K562 (cell line): ENCODE measurements at regions not wholly inside any gene's neighbourhood (a gene's known extent, or its start where the extent isn't known, plus 50 kb on each side); places are given as distances from the start of the nearest gene placed in this dataset.
A peak's percentile ranks its signal among the peaks of the same experiment; 100 is the strongest.

Experiments
- ATAC-seq: fragments of 200-7000 bp; cut with Tn5 transposase; 3 replicates; pipeline ENCODE4 v1.9.1; 2020; ENCODE audit warnings: moderate library complexity
- BruUV-seq: library from RNA; stranded (reverse); fragments of 400-500 nt; replicated peaks from 2 replicates; lab custom pipeline; 2021; lab: Mats Ljungman, UMichigan
- CTCF ChIA-PET: fragments of 300-600 bp; formaldehyde crosslinking; extraction: SDS; loops from one replicate; lab custom pipeline; 2021; ENCODE audit warnings: low intra/inter-chr PET ratio; lab: Yijun Ruan, JAX
- POLR2A ChIA-PET: fragments of 300-600, 350-650 bp; sonication (Branson Sonifier 250); formaldehyde crosslinking; extraction: SDS; loops from one replicate; lab custom pipeline; 2021; ENCODE audit warnings: antibody characterized with exemption, inconsistent platforms; lab: Yijun Ruan, JAX
- DNase-seq, 4 experiments: peaks; one replicate each; pipeline versions ENCODE4 v3.0.0 to v3.0.0-alpha.2; 2011 to 2018; ENCODE audit warnings: low spot score in 3 of 4, mixed read lengths in 3 of 4; ENCODE audit errors: extremely low read depth in 1 of 4
- FAIRE-seq: peaks from 2 replicates; lab custom pipeline; 2011; peaks lifted over from hg19 to GRCh38; lab: Jason Lieb, UNC
- H2AFZ ChIP-seq: 2 replicates; pipeline ENCODE4 v1.6.0; 2011; ENCODE audit warnings: low read depth, low read length, control low read depth, inconsistent platforms
- H3K27ac ChIP-seq: fragments of 200-600 bp; 3 replicates; pipeline ENCODE4 v1.8.0; 2011; ENCODE audit warnings: low read depth, mild to moderate bottlenecking, control low read depth, inconsistent platforms, low read length, moderate library complexity, mixed read lengths; ENCODE audit errors: extremely low read depth
- H3K27me3 ChIP-seq, 2 experiments: fragments of 300-600 bp in 1 of 2; 2 replicates in 1 of 2; 3 replicates in 1 of 2; pipeline versions ENCODE4 v1.6.0 to v1.8.0; 2011; ENCODE audit warnings: inconsistent platforms in 2 of 2, low read length in 2 of 2, mild to moderate bottlenecking in 1 of 2, mixed read lengths in 1 of 2, moderate library complexity in 1 of 2; ENCODE audit not compliant: control insufficient read depth in 2 of 2, insufficient read depth in 2 of 2
- H3K36me3 ChIP-seq: fragments of 300-600 bp; 3 replicates; pipeline ENCODE4 v1.8.0; 2011; ENCODE audit warnings: mild to moderate bottlenecking, low read length, inconsistent platforms; ENCODE audit not compliant: control insufficient read depth, insufficient read depth
- H3K4me1 ChIP-seq, 2 experiments: fragments of 200-600 bp in 1 of 2; replicated peaks in 1 of 2; 2 replicates in 1 of 2; 3 replicates in 1 of 2; pipeline versions ENCODE4 v1.5.1 to v1.8.0; 2011; ENCODE audit warnings: inconsistent platforms in 2 of 2, low read length in 2 of 2, mild to moderate bottlenecking in 1 of 2, mixed read lengths in 1 of 2, moderate library complexity in 1 of 2; ENCODE audit not compliant: control insufficient read depth in 2 of 2, insufficient read depth in 2 of 2
- H3K4me2 ChIP-seq: 2 replicates; pipeline ENCODE4 v1.6.1; 2011; ENCODE audit warnings: low read length, control low read depth, inconsistent platforms, mixed read lengths; ENCODE audit not compliant: insufficient read depth
- H3K4me3 ChIP-seq: fragments of 200-600 bp; sonication (generic), shearing (Covaris generic); 2 replicates; pipeline ENCODE4 v1.5.1; 2016; ENCODE audit warnings: control low read depth, inconsistent platforms
- H3K79me2 ChIP-seq: fragments of 200-600 bp; 3 replicates; pipeline ENCODE4 v1.8.0; 2011; ENCODE audit warnings: low read length, inconsistent platforms; ENCODE audit not compliant: control insufficient read depth, insufficient read depth
- H3K9ac ChIP-seq, 2 experiments: 2 replicates each; pipeline versions ENCODE4 v1.6.0 to v1.6.1; 2011; ENCODE audit warnings: low read depth in 2 of 2, low read length in 2 of 2, control low read depth in 1 of 2, inconsistent platforms in 1 of 2, mild to moderate bottlenecking in 1 of 2, mixed read lengths in 1 of 2; ENCODE audit not compliant: insufficient read depth in 1 of 2
- H3K9me1 ChIP-seq: one replicate; pipeline ENCODE4 v1.6.0; 2011; ENCODE audit warnings: inconsistent platforms, mild to moderate bottlenecking, low read length, moderate library complexity; ENCODE audit not compliant: control insufficient read depth, insufficient read depth
- H3K9me3 ChIP-seq: replicated peaks from 2 replicates; pipeline ENCODE4 v1.5.1; 2011; ENCODE audit warnings: low read depth, low read length, inconsistent platforms; ENCODE audit not compliant: control insufficient read depth, insufficient read depth
- H4K20me1 ChIP-seq: replicated peaks from 2 replicates; pipeline ENCODE4 v1.6.1; 2011; ENCODE audit warnings: low read length, inconsistent platforms, mixed read lengths; ENCODE audit not compliant: control insufficient read depth, insufficient read depth
- BHLHE40 ChIP-seq: IDR thresholded peaks from 2 replicates; pipeline ENCODE4 v1.6.1; 2011; ENCODE audit warnings: low read length, improper control_type of control experiment
- C11orf30 ChIP-seq: fragments of 450-650 bp; IDR thresholded peaks from 2 replicates; pipeline ENCODE4 v1.6.1; 2016; ENCODE audit warnings: low read depth, mild to moderate bottlenecking
- CC2D1A ChIP-seq: fragments of 450-650 bp; IDR thresholded peaks from 2 replicates; pipeline ENCODE4 v1.6.1; 2017; ENCODE audit warnings: mild to moderate bottlenecking
- EZH2 ChIP-seq: IDR thresholded peaks from 2 replicates; pipeline ENCODE4 v1.6.1; 2012; ENCODE audit warnings: low read depth, mild to moderate bottlenecking, inconsistent platforms, low read length, borderline replicate concordance
- GATAD2A ChIP-seq: fragments of 450-650 bp; IDR thresholded peaks from 2 replicates; pipeline ENCODE4 v1.6.1; 2017
- GMEB1 ChIP-seq: fragments of 250-450 bp; sonication (Bioruptor Pico); IDR thresholded peaks from 2 replicates; pipeline ENCODE4 v1.4.0; 2020; ENCODE audit warnings: mild to moderate bottlenecking
- NELFE ChIP-seq: IDR thresholded peaks from 2 replicates; pipeline ENCODE4 v1.6.1; 2011; ENCODE audit warnings: mild to moderate bottlenecking; ENCODE audit not compliant: insufficient read depth, insufficient read length
- NR0B1 ChIP-seq: fragments of 450-650 bp; IDR thresholded peaks from one replicate; pipeline ENCODE4 v1.6.1; 2018; ENCODE audit warnings: mild to moderate bottlenecking, moderate library complexity; ENCODE audit not compliant: partially characterized antibody
- SMAD4 ChIP-seq: fragments of 250-450 bp; sonication (Bioruptor Pico); conservative IDR thresholded peaks from 2 replicates; pipeline ENCODE4 v1.8.0; 2021; ENCODE audit warnings: inconsistent platforms, mild to moderate bottlenecking, moderate library complexity
- ZFP30 ChIP-seq: fragments of 250-450 bp; sonication (Bioruptor Pico); IDR thresholded peaks from 2 replicates; pipeline ENCODE4 v1.8.0; 2022; ENCODE audit warnings: moderate library complexity, mild to moderate bottlenecking, inconsistent platforms, borderline replicate concordance
- ZNF239 ChIP-seq: fragments of 250-450 bp; sonication (Bioruptor Pico); IDR thresholded peaks from 2 replicates; pipeline ENCODE4 v1.4.0; 2020; ENCODE audit warnings: mild to moderate bottlenecking
- ZNF274 ChIP-seq: IDR thresholded peaks from 2 replicates; pipeline ENCODE4 v1.6.1; 2011; ENCODE audit warnings: low read depth, mild to moderate bottlenecking, low read length, moderate library complexity, borderline replicate concordance
- ZNF316 ChIP-seq: fragments of 450-650 bp; IDR thresholded peaks from 2 replicates; pipeline ENCODE4 v1.6.1; 2016
- ZNF324 ChIP-seq: fragments of 250-450 bp; sonication (Bioruptor Pico); IDR thresholded peaks from 2 replicates; pipeline ENCODE4 v1.4.0; 2020; ENCODE audit warnings: mild to moderate bottlenecking
- ZNF354B ChIP-seq: fragments of 250-450 bp; sonication (Bioruptor Pico); IDR thresholded peaks from 2 replicates; pipeline ENCODE4 v1.4.0; 2020
- ZNF444 ChIP-seq: fragments of 250-450 bp; sonication (Bioruptor Pico); IDR thresholded peaks from 2 replicates; pipeline ENCODE4 v1.4.0; 2020; ENCODE audit warnings: mild to moderate bottlenecking, moderate library complexity
- ZNF512 ChIP-seq: IDR thresholded peaks from 2 replicates; pipeline ENCODE4 v1.6.1; 2016; ENCODE audit warnings: missing genetic modification characterization, missing compliant biosample characterization
- WGBS: fragments of 100-300 bp; shearing (Covaris generic); methylation state at CpG from one replicate; pipeline ENCODE4 v1.1.6; 2016; ENCODE audit warnings: low coverage, mixed read lengths; ENCODE audit not compliant: insufficient coverage; ENCODE audit errors: missing lambda C conversion rate; 5-methylcytosine and 5-hydroxymethylcytosine counted together
- in situ Hi-C: fragments of 300-500 bp; cut with MboI; formaldehyde crosslinking; loops from 4 replicates; pipeline ENCODE4 v1.15.0; 2018; ENCODE audit warnings: inconsistent platforms, mixed read lengths
- intact Hi-C: fragments of 100-400 bp; cut with micrococcal nuclease; formaldehyde crosslinking; loops from 2 replicates; pipeline ENCODE4 v1.14.2; 2022
- TF ChIP-seq, protein P1 (sequence below), 2 experiments: fragments of 450-650 bp in 1 of 2; IDR thresholded peaks; 2 replicates each; pipeline ENCODE4 v1.6.1; 2011 to 2017; ENCODE audit warnings: low read depth in 2 of 2, antibody characterized with exemption in 1 of 2, borderline replicate concordance in 1 of 2, low read length in 1 of 2, mild to moderate bottlenecking in 1 of 2, mixed read lengths in 1 of 2; ENCODE audit not compliant: control insufficient read depth in 1 of 2

DNA sequence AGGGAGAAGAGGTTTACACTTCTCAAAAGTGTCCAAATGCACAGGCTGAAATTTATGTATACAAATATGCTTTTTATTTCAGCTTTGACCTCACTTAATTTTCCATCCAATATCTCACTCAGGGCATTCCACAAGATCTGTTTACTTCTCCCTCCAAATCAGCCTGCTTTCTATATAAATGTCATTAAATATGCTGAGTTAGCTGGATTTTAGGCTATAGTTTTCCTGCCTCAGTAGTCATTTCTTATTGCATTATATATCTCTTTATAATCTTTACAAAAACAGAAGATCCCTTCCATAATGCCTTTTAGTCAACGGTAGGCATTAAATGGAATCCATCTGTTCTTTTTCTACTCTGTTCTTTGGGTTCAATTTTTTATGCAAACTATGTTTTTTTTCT lies 71.7 kb upstream of the KCND2 start:
- FAIRE-seq = no peak
- no peak overlapping the region for H3K4me2 ChIP-seq
- no TSS peak for BruUV-seq
- H3K4me3 ChIP-seq = no peak overlapping the region
- no peaks in the 10 kb centered on the region for H3K79me2 ChIP-seq
- no peak for ATAC-seq
- in situ Hi-C loops = no loop called here
- no peaks in the 10 kb centered on the region for H3K36me3 ChIP-seq
- no peaks in the 10 kb centered on the region for H3K9me1 ChIP-seq
- ChIA-PET CTCF (no interaction called here), POLR2A (no interaction called here)
- no peaks in the 10 kb centered on the region for H3K4me1 ChIP-seq
- WGBS = 0% methylated on average over 1 of the region's 1 CpG
- no peaks in the 10 kb centered on the region for H3K27me3 ChIP-seq
- no peak overlapping the region for H2AFZ ChIP-seq
- H3K9me3 ChIP-seq = no peaks in the 10 kb centered on the region
- no peaks in the 10 kb centered on the region for H4K20me1 ChIP-seq
- DNase-seq = no peak
- no peak overlapping the region for H3K27ac ChIP-seq
- intact Hi-C loops = no loop called here
- H3K9ac ChIP-seq = no peak overlapping the region
- TF ChIP-seq ZNF444 (CRISPR knock-in tag) (no peak), ZNF239 (CRISPR knock-in tag) (no peak), CC2D1A (no peak), C11orf30 (peak; percentile 82), GMEB1 (CRISPR knock-in tag) (no peak), NELFE (no peak), BHLHE40 (no peak), GATAD2A (no peak), SMAD4 (no peak), ZNF274 (no peak), ZNF324 (CRISPR knock-in tag) (no peak), NR0B1 (no peak), EZH2 (no peak), ZNF316 (peak; percentile 91), ZFP30 (CRISPR knock-in tag) (no peak), ZNF512 (tag) (no peak), ZNF354B (CRISPR knock-in tag) (no peak)
- TF ChIP-seq, protein P1, sequence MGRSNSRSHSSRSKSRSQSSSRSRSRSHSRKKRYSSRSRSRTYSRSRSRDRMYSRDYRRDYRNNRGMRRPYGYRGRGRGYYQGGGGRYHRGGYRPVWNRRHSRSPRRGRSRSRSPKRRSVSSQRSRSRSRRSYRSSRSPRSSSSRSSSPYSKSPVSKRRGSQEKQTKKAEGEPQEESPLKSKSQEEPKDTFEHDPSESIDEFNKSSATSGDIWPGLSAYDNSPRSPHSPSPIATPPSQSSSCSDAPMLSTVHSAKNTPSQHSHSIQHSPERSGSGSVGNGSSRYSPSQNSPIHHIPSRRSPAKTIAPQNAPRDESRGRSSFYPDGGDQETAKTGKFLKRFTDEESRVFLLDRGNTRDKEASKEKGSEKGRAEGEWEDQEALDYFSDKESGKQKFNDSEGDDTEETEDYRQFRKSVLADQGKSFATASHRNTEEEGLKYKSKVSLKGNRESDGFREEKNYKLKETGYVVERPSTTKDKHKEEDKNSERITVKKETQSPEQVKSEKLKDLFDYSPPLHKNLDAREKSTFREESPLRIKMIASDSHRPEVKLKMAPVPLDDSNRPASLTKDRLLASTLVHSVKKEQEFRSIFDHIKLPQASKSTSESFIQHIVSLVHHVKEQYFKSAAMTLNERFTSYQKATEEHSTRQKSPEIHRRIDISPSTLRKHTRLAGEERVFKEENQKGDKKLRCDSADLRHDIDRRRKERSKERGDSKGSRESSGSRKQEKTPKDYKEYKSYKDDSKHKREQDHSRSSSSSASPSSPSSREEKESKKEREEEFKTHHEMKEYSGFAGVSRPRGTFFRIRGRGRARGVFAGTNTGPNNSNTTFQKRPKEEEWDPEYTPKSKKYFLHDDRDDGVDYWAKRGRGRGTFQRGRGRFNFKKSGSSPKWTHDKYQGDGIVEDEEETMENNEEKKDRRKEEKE (IDR thresholded peaks at IDR 0.05; ENCODE audit: borderline replicate concordance in 1 of 2, control insufficient read depth in 1 of 2, low read depth in 2 of 2, low read length in 1 of 2) = no peak
